ENCODE measurements at regions not wholly inside any gene's neighbourhood (a gene's known extent, or its start where the extent isn't known, plus 50 kb on each side); places are given as distances from the start of the nearest gene placed in this dataset.
A peak's percentile ranks its signal among the peaks of the same experiment; 100 is the strongest.

- no peaks in the 10 kb centered on the region for H3K9me3 ChIP-seq
- H3K36me3 ChIP-seq: no peaks in the 10 kb centered on the region
- H3K4me3 ChIP-seq: no peak overlapping the region
- H3K27ac ChIP-seq (replicated peaks in 1 of 4): no peak overlapping the region
- intact Hi-C loops (cut with DNase I): no loop called here
- H3K4me1 ChIP-seq: peaks cover 12 to 42% (median 40%) of the 10 kb centered on the region in 4 donors
- no peaks in the 10 kb centered on the region for H3K27me3 ChIP-seq
- TF ChIP-seq CTCF (IDR thresholded peaks at IDR 0.05): no peak
- no peak for TF ChIP-seq POLR2AphosphoS5 (IDR thresholded peaks at IDR 0.05)
- no peak for TF ChIP-seq EP300 (IDR thresholded peaks at IDR 0.05)
- no peak for TF ChIP-seq POLR2A (IDR thresholded peaks at IDR 0.05; ENCODE audit: low read depth)
- DNase-seq (ENCODE audit: extremely low spot score): peak; percentile 55
- 49% methylated on average over 2 of the region's 2 CpGs for WGBS
Measured at GRCh38 chr15:72995849-72996248, 56.4 kb upstream of the NEO1 start.

DNA sequence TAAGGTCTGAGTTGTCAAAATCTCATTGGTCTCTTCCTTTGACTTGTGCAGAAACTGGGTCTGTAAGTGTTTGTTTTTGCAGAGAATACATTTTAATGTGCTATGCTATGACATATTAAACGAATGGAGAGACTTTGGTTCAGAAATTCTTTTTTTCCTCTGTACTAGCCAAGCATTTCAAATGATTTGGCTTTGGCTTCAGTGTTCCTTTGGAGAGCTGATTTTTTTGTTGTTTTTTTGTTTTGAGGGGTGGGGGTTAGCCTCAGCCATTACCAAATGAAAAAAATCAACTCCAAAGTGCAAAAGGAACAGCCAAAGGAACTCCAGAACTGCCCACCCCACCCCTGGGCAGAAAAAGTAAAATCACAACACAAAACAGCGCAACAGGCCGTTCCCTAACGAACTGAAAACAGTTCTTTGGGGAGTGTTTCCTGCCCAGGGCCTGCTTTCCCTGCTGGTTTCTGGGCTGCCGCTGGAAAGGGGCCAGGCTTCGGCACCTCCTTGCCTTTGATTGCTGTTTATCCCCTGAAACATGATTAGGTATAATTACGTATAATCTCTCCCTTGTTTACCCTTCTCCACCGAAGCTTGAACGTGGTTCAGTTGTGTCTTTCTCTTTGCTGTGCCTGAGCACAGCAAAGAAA is 57.6 kb upstream of the NEO1 start:
- intact Hi-C loops (cut with DNase I): loop anchor here (5.0 kb wide), 1 partner anchor 58 kb away; the partner anchor contains the start of gene NEO1
- no peaks in the 10 kb centered on the region for H3K9me3 ChIP-seq
- H3K27me3 ChIP-seq: no peaks in the 10 kb centered on the region
- TF ChIP-seq POLR2A (IDR thresholded peaks at IDR 0.05; ENCODE audit: low read depth) (no peak), POLR2AphosphoS5 (IDR thresholded peaks at IDR 0.05) (no peak), EP300 (IDR thresholded peaks at IDR 0.05) (no peak), CTCF (IDR thresholded peaks at IDR 0.05) (no peak)
- no peak for DNase-seq (ENCODE audit: extremely low spot score)
- H3K4me3 ChIP-seq: no peak overlapping the region
- H3K36me3 ChIP-seq: no peaks in the 10 kb centered on the region
- 51% methylated on average over 9 of the region's 9 CpGs for WGBS
- peaks cover 12 to 42% (median 40%) of the 10 kb centered on the region in 4 donors for H3K4me1 ChIP-seq
- H3K27ac ChIP-seq (replicated peaks in 1 of 4): peak overlapping the region in 3 of 4 donors; percentile 5 to 55 (median 50)

- no peak for DNase-seq (ENCODE audit: extremely low spot score)
- intact Hi-C loops (cut with DNase I): loop anchor here (5.0 kb wide), 1 partner anchor 59 kb away; the partner anchor contains the start of gene NEO1
- Histone ChIP-seq H3K36me3 (no peaks in the 10 kb centered on the region), H3K27me3 (no peaks in the 10 kb centered on the region), H3K4me1 (peaks cover 12 to 42% (median 40%) of the 10 kb centered on the region in 4 donors), H3K9me3 (no peaks in the 10 kb centered on the region), H3K27ac (replicated peaks in 1 of 4) (peak overlapping the region; percentile 70 to 78 (median 74)), H3K4me3 (no peak overlapping the region)
- TF ChIP-seq POLR2AphosphoS5 (IDR thresholded peaks at IDR 0.05): peak in 1 of 2 donors; percentile 18
- TF ChIP-seq CTCF (IDR thresholded peaks at IDR 0.05): no peak
- 55% methylated on average over 8 of the region's 8 CpGs for WGBS
Measured at GRCh38 chr15:72992841-72993252, 59.4 kb upstream of the NEO1 start.

DNA sequence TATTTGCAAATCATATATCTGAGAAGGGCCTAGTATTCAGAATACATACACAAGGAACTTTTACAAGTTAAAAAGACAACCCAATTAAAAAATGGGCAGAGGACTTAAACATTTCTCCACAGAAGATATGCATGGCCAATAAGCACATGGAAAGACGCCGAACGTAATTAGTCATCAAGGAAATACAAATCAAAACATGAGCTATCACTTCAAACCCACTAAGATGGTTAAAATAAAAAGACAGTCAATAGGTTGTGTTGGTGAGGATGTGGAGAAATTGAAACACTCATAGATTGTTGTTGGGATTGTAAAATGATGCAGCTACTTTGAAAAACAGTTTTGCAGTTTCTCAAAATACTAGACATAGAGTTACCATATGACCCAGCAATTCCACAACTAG is 61.2 kb upstream of the NEO1 start:
- TF ChIP-seq POLR2AphosphoS5 (IDR thresholded peaks at IDR 0.05) (no peak), POLR2A (IDR thresholded peaks at IDR 0.05; ENCODE audit: low read depth) (no peak), CTCF (IDR thresholded peaks at IDR 0.05) (no peak), EP300 (IDR thresholded peaks at IDR 0.05) (no peak)
- no peaks in the 10 kb centered on the region for H3K27me3 ChIP-seq
- no peak overlapping the region for H3K27ac ChIP-seq (replicated peaks in 1 of 4)
- peaks cover 12 to 40% (median 38%) of the 10 kb centered on the region in 4 donors for H3K4me1 ChIP-seq
- no peaks in the 10 kb centered on the region for H3K9me3 ChIP-seq
- DNase-seq (ENCODE audit: extremely low spot score): no peak
- WGBS: 92% methylated on average over 3 of the region's 3 CpGs
- H3K36me3 ChIP-seq: no peaks in the 10 kb centered on the region
- no peak overlapping the region for H3K4me3 ChIP-seq
- intact Hi-C loops (cut with DNase I): loop anchor here (5.0 kb wide), 1 partner anchor 61 kb away; the partner anchor contains the start of gene NEO1
